Calu3 (cell line): ENCODE measurements at regions not wholly inside any gene's neighbourhood (a gene's known extent, or its start where the extent isn't known, plus 50 kb on each side); places are given as distances from the start of the nearest gene placed in this dataset.

ENCODE experiments used
- BruUV-seq: library from RNA; stranded (reverse); fragments of 400-500 nt; replicated peaks from 2 replicates; lab custom pipeline; 2021; lab: Mats Ljungman, UMichigan
- CTCF ChIA-PET: fragments of 300-600 bp; sonication (Branson Sonifier 250); formaldehyde crosslinking; loops from one replicate; lab custom pipeline; 2022; ENCODE audit warnings: antibody characterized with exemption; lab: Charles Lee
- DNase-seq: peaks from one replicate; pipeline ENCODE4 v3.0.0; 2022
- H3K27ac Mint-ChIP-seq: one replicate; pipeline ENCODE4 v1.8.0; 2022; ENCODE audit warnings: mixed read lengths; ENCODE audit not compliant: unreplicated experiment
- H3K27me3 Mint-ChIP-seq: one replicate; pipeline ENCODE4 v1.8.0; 2022; ENCODE audit warnings: mixed read lengths; ENCODE audit not compliant: unreplicated experiment
- H3K36me3 Mint-ChIP-seq: one replicate; pipeline ENCODE4 v1.8.0; 2022; ENCODE audit warnings: mild to moderate bottlenecking, moderate library complexity, mixed read lengths; ENCODE audit not compliant: insufficient read depth, unreplicated experiment
- H3K4me1 Mint-ChIP-seq: one replicate; pipeline ENCODE4 v1.8.0; 2022; ENCODE audit warnings: mild to moderate bottlenecking, low read depth, mixed read lengths; ENCODE audit not compliant: unreplicated experiment
- H3K4me3 Mint-ChIP-seq: one replicate; pipeline ENCODE4 v1.8.0; 2022; ENCODE audit warnings: mild to moderate bottlenecking, low read depth, moderate library complexity, mixed read lengths; ENCODE audit not compliant: unreplicated experiment
- H3K9me3 Mint-ChIP-seq: one replicate; pipeline ENCODE4 v1.8.0; 2022; ENCODE audit warnings: low read depth, mixed read lengths; ENCODE audit not compliant: unreplicated experiment
- intact Hi-C: fragments of 100-400 bp; cut with micrococcal nuclease; formaldehyde crosslinking; loops from one replicate; pipeline ENCODE4 v1.10.0; 2022; ENCODE audit not compliant: unreplicated experiment
- TF ChIP-seq, protein P1 (sequence below): fragments of 200-600 bp; IDR thresholded peaks from one replicate; pipeline ENCODE4 v1.8.0; 2022; ENCODE audit warnings: antibody characterized with exemption; ENCODE audit not compliant: unreplicated experiment

DNA sequence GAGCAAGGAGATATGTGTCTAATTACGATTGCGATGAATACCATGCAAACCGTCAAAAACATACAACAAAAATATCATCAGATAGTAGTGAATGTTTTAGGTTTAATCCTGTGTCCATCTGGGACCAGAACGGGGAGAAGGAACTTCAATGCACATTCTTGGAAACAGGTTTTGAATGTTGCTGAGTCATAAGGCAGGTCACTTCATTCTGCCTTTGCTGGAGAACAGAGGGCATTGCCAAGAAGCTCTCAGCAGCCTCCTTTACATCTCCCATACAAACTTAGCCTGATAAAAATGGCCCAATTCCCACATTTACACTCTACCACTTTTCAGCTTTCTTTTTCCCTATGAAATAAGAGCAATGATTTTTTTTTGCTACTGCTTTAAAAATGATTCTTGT, 78.0 kb upstream of the KCNJ6 start:
- Mint-ChIP-seq H3K27me3 (peaks cover 66% of the 10 kb centered on the region), H3K4me1 (no peaks in the 10 kb centered on the region), H3K27ac (no peak overlapping the region), H3K4me3 (no peak overlapping the region), H3K9me3 (no peaks in the 10 kb centered on the region), H3K36me3 (no peaks in the 10 kb centered on the region)
- CTCF ChIA-PET: no interaction called here
- TF ChIP-seq, protein P1, sequence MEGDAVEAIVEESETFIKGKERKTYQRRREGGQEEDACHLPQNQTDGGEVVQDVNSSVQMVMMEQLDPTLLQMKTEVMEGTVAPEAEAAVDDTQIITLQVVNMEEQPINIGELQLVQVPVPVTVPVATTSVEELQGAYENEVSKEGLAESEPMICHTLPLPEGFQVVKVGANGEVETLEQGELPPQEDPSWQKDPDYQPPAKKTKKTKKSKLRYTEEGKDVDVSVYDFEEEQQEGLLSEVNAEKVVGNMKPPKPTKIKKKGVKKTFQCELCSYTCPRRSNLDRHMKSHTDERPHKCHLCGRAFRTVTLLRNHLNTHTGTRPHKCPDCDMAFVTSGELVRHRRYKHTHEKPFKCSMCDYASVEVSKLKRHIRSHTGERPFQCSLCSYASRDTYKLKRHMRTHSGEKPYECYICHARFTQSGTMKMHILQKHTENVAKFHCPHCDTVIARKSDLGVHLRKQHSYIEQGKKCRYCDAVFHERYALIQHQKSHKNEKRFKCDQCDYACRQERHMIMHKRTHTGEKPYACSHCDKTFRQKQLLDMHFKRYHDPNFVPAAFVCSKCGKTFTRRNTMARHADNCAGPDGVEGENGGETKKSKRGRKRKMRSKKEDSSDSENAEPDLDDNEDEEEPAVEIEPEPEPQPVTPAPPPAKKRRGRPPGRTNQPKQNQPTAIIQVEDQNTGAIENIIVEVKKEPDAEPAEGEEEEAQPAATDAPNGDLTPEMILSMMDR: no peak
- no TSS peak for BruUV-seq
- no peak for DNase-seq
- intact Hi-C loops: no loop called here

DNA sequence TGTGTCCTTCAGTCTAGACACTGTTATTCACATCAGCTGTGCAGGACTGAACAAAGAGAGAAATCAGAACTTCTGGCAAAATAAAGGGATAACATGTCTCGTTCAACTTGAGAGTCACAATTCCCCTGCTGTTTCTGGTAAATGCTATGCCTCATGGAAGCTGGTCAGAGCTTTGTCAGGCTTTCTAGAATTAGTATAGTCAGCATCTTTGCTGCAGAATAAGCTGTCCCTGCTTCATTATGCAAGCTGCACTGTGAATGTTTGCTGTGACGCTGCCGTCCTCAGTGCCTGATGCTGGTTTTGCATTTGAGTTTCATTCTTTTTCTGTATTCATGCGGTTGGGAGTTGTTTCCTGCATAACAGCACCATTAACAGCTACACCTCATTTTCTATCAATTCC, 96.4 kb upstream of the KCNJ6 start:
- no peak overlapping the region for H3K27ac Mint-ChIP-seq
- no peaks in the 10 kb centered on the region for H3K9me3 Mint-ChIP-seq
- H3K4me3 Mint-ChIP-seq: no peak overlapping the region
- no peaks in the 10 kb centered on the region for H3K4me1 Mint-ChIP-seq
- no TSS peak for BruUV-seq
- peaks cover 87% of the 10 kb centered on the region for H3K27me3 Mint-ChIP-seq
- no peak for DNase-seq
- CTCF ChIA-PET: no interaction called here
- TF ChIP-seq, protein P1: no peak
- H3K36me3 Mint-ChIP-seq: no peaks in the 10 kb centered on the region
- intact Hi-C loops: no loop called here

DNA sequence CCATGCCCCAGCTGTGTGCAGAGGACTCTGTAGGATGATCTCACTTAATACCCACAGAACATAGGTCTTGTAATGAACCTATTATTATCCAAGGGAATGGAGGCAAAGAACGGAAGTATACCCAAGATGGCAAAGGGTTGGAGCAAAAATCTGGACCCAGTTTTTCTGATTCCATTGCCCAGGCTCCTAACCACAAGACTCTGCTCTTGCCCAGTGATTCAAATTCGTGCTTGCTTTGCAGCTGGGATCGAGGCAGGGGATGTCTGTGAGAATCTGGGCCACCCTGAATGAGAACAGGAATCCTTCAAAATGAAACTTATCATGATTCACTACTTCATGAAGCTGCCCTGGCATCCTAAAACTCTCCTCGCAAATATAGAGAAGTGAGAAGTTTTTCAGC, 97.5 kb upstream of the KCNJ6 start:
- peaks cover 77% of the 10 kb centered on the region for H3K27me3 Mint-ChIP-seq
- no peak for DNase-seq
- H3K9me3 Mint-ChIP-seq: no peaks in the 10 kb centered on the region
- TF ChIP-seq, protein P1: no peak
- intact Hi-C loops: no loop called here
- H3K27ac Mint-ChIP-seq: no peak overlapping the region
- no TSS peak for BruUV-seq
- H3K4me3 Mint-ChIP-seq: no peak overlapping the region
- no peaks in the 10 kb centered on the region for H3K4me1 Mint-ChIP-seq
- CTCF ChIA-PET: no interaction called here
- H3K36me3 Mint-ChIP-seq: no peaks in the 10 kb centered on the region

DNA sequence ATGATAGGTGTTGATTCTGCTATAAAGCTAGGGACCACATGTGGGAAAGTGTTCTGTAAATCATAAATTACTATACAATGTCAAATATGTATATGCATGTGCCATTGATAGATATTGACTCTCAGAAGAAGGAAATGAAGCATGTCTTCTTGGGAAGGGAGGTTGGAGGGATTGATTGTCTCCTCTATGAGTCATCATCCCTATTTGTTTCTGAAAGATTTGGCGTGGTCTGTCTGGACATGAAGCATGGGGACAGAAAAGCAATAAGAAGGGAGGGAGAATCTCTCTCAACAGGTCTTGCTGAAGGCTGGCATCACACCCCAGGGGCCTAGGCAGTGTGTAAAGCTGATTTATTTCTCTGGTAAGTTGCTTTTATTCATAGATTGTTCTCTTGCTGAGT, 98.0 kb upstream of the KCNJ6 start:
- intact Hi-C loops: no loop called here
- H3K27me3 Mint-ChIP-seq: peaks cover 75% of the 10 kb centered on the region
- no peak overlapping the region for H3K4me3 Mint-ChIP-seq
- TF ChIP-seq, protein P1: no peak
- no peaks in the 10 kb centered on the region for H3K36me3 Mint-ChIP-seq
- BruUV-seq: no TSS peak
- H3K9me3 Mint-ChIP-seq: no peaks in the 10 kb centered on the region
- no peak overlapping the region for H3K27ac Mint-ChIP-seq
- CTCF ChIA-PET: no interaction called here
- no peak for DNase-seq
- H3K4me1 Mint-ChIP-seq: no peaks in the 10 kb centered on the region
